ENCODE measurements at regions not wholly inside any gene's neighbourhood (a gene's known extent, or its start where the extent isn't known, plus 50 kb on each side); places are given as distances from the start of the nearest gene placed in this dataset.

- no peak for TF ChIP-seq EZH2 (IDR thresholded peaks at IDR 0.05; ENCODE audit: borderline replicate concordance, insufficient read depth, low read length, poor library complexity, severe bottlenecking)
- no peak for TF ChIP-seq TAF1 (IDR thresholded peaks at IDR 0.05; ENCODE audit: low read depth)
- no peak for TF ChIP-seq CTCF (IDR thresholded peaks at IDR 0.05; ENCODE audit: poor library complexity, severe bottlenecking)
- no peak for TF ChIP-seq RAD21 (conservative IDR thresholded peaks at IDR 0.05)
- TF ChIP-seq POLR2AphosphoS5 (IDR thresholded peaks at IDR 0.05) = no peak
Observed at GRCh38 chr7:91796122-91796521, 84.4 kb downstream of the MTERF1 start.

Data from neural cell (in vitro differentiated cells).